Transverse colon (tissue), 4 donors: ENCODE measurements at regions not wholly inside any gene's neighbourhood (a gene's known extent, or its start where the extent isn't known, plus 50 kb on each side); places are given as distances from the start of the nearest gene placed in this dataset.

Experiments used
- DNase-seq: peaks from one replicate; pipeline ENCODE4 v3.0.0-alpha.2; 2019
- H3K27ac ChIP-seq, 4 donors: fragments of 200-600 bp; sonication (generic); 2 replicates each; pipeline ENCODE4 v1.5.1; 2016 to 2018; ENCODE audit warnings: inconsistent platforms in 4 of 4
- H3K27me3 ChIP-seq: fragments of 200-600 bp; sonication (generic); 2 replicates; pipeline ENCODE4 v1.5.1; 2017; ENCODE audit warnings: inconsistent platforms
- H3K36me3 ChIP-seq, 4 donors: fragments of 200-600 bp; sonication (generic); 2 replicates each; pipeline ENCODE4 v1.5.1; 2017 to 2019; ENCODE audit warnings: inconsistent platforms in 4 of 4
- H3K4me1 ChIP-seq, 4 donors: fragments of 200-600 bp; sonication (generic); 2 replicates each; pipeline ENCODE4 v1.5.1; 2017 to 2020; ENCODE audit warnings: inconsistent platforms in 4 of 4
- H3K4me3 ChIP-seq, 4 donors: fragments of 200-600 bp; sonication (generic); 1 replicate in 1 of 4; 2 replicates in 3 of 4; pipeline versions ENCODE4 v1.5.1 to v1.6.1; 2017 to 2019; ENCODE audit warnings: inconsistent platforms in 4 of 4
- H3K9me3 ChIP-seq, 2 donors: fragments of 200-600 bp; sonication (generic); 2 replicates each; pipeline ENCODE4 v1.5.1; 2017 to 2019; ENCODE audit warnings: inconsistent platforms in 2 of 2
- CTCF ChIP-seq, 5 experiments: fragments of 200-600 bp in 3 of 5; fragments of 450-650 bp in 2 of 5; sonication (generic) in 3 of 5; IDR thresholded peaks; 1 replicate in 2 of 5; 2 replicates in 3 of 5; pipeline ENCODE4 v1.5.1; 2016 to 2017; ENCODE audit warnings: antibody characterized with exemption in 5 of 5, inconsistent platforms in 3 of 5, mild to moderate bottlenecking in 2 of 5, moderate library complexity in 1 of 5
- EP300 ChIP-seq: sonication (generic); formaldehyde crosslinking; IDR thresholded peaks from one replicate; pipeline ENCODE4 v1.6.1; 2017; ENCODE audit warnings: antibody characterized with exemption, low read depth
- POLR2A ChIP-seq: fragments of 450-650 bp; IDR thresholded peaks from one replicate; pipeline ENCODE4 v1.6.1; 2016; ENCODE audit warnings: antibody characterized with exemption, mild to moderate bottlenecking, moderate library complexity
- POLR2AphosphoS5 ChIP-seq, 3 donors: sonication (generic); formaldehyde crosslinking; IDR thresholded peaks; one replicate each; pipeline ENCODE4 v1.6.1; 2016; ENCODE audit warnings: antibody characterized with exemption in 3 of 3
- WGBS, 2 donors: methylation state at CpG; one replicate each; pipeline ENCODE4 v1.1.5; 2018; ENCODE audit warnings: low coverage in 1 of 2; 5-methylcytosine and 5-hydroxymethylcytosine counted together
- in situ Hi-C, 4 donors: fragments of 200-750 bp; cut with MboI; loops; one replicate each; pipeline versions ENCODE4 v1.15.0 to v1.15.1; 2017; ENCODE audit warnings: low sequenced_read_pairs in 3 of 4, low pct_ligation_motif_present in 1 of 4, low pct_unique_long_range_greater_than_20kb in 1 of 4
- intact Hi-C: fragments of 100-400 bp; cut with DNase I; formaldehyde crosslinking; loops from one replicate; pipeline ENCODE4 v1.15.1; 2023; ENCODE audit warnings: low total_unique reads

- H3K4me1 ChIP-seq = no peaks in the 10 kb centered on the region
- WGBS, 2 donors = 91% methylated on average over 4 of the region's 4 CpGs; no CpG with 5 or more reads in 1 of the 2 donors
- H3K27me3 ChIP-seq = no peaks in the 10 kb centered on the region
- H3K4me3 ChIP-seq = no peak overlapping the region
- no peak overlapping the region for H3K27ac ChIP-seq
- in situ Hi-C loops (no loop called here), intact Hi-C loops (no loop called here)
- no peaks in the 10 kb centered on the region for H3K9me3 ChIP-seq
- H3K36me3 ChIP-seq = no peaks in the 10 kb centered on the region
- no peak for TF ChIP-seq POLR2A
- TF ChIP-seq POLR2AphosphoS5 (IDR thresholded peaks at IDR 0.05) = no peak
- TF ChIP-seq EP300 = no peak
- TF ChIP-seq CTCF (IDR thresholded peaks at IDR 0.05) = no peak
- no peak for DNase-seq
These were observed 653.4 kb upstream of the MARCKS start for GRCh38 chr6:113203715-113204110.

GRCh38 chr6:113205553-113205952 is 651.6 kb upstream of the MARCKS start:
- WGBS, 2 donors = 67 to 73% methylated on average over 1 of the region's 1 CpG
- no peak for DNase-seq
- intact Hi-C loops = no loop called here
- no peak overlapping the region for H3K27ac ChIP-seq
- no peaks in the 10 kb centered on the region for H3K27me3 ChIP-seq
- H3K36me3 ChIP-seq = no peaks in the 10 kb centered on the region
- H3K4me3 ChIP-seq = no peak overlapping the region
- no peaks in the 10 kb centered on the region for H3K9me3 ChIP-seq
- TF ChIP-seq CTCF (IDR thresholded peaks at IDR 0.05) (no peak), POLR2AphosphoS5 (IDR thresholded peaks at IDR 0.05) (no peak), POLR2A (no peak), EP300 (no peak)
- in situ Hi-C loops = no loop called here
- H3K4me1 ChIP-seq = no peaks in the 10 kb centered on the region

- DNase-seq = no peak
- 85 to 95% methylated on average over 2 of the region's 2 CpGs for WGBS, 2 donors
- H3K36me3 ChIP-seq = no peaks in the 10 kb centered on the region
- intact Hi-C loops = no loop called here
- no peaks in the 10 kb centered on the region for H3K4me1 ChIP-seq
- in situ Hi-C loops = no loop called here
- no peak for TF ChIP-seq EP300
- TF ChIP-seq CTCF (IDR thresholded peaks at IDR 0.05) = no peak
- no peak for TF ChIP-seq POLR2AphosphoS5 (IDR thresholded peaks at IDR 0.05)
- no peak for TF ChIP-seq POLR2A
- H3K9me3 ChIP-seq = no peaks in the 10 kb centered on the region
- no peak overlapping the region for H3K27ac ChIP-seq
- no peak overlapping the region for H3K4me3 ChIP-seq
- no peaks in the 10 kb centered on the region for H3K27me3 ChIP-seq
These were observed 648.4 kb upstream of the MARCKS start for GRCh38 chr6:113208726-113209125.

- in situ Hi-C loops (no loop called here), intact Hi-C loops (no loop called here)
- no peaks in the 10 kb centered on the region for H3K27me3 ChIP-seq
- WGBS, 2 donors = 57 to 70% methylated on average over 4 to 5 of the region's 5 CpGs
- no peaks in the 10 kb centered on the region for H3K9me3 ChIP-seq
- H3K27ac ChIP-seq = no peak overlapping the region
- no peak for DNase-seq
- H3K4me3 ChIP-seq = no peak overlapping the region
- no peaks in the 10 kb centered on the region for H3K4me1 ChIP-seq
- TF ChIP-seq POLR2A = no peak
- TF ChIP-seq POLR2AphosphoS5 (IDR thresholded peaks at IDR 0.05) = no peak
- no peak for TF ChIP-seq CTCF (IDR thresholded peaks at IDR 0.05)
- no peak for TF ChIP-seq EP300
- no peaks in the 10 kb centered on the region for H3K36me3 ChIP-seq
These were observed 647.8 kb upstream of the MARCKS start for GRCh38 chr6:113209315-113209714.
